GM21786 (cell line): ENCODE measurements at regions not wholly inside any gene's neighbourhood (a gene's known extent, or its start where the extent isn't known, plus 50 kb on each side); places are given as distances from the start of the nearest gene placed in this dataset.

Experiments
- ATAC-seq: cut with Tn5 transposase; IDR thresholded peaks from one replicate; pipeline ENCODE4 v1.9.1; 2021; ENCODE audit not compliant: unreplicated experiment

DNA sequence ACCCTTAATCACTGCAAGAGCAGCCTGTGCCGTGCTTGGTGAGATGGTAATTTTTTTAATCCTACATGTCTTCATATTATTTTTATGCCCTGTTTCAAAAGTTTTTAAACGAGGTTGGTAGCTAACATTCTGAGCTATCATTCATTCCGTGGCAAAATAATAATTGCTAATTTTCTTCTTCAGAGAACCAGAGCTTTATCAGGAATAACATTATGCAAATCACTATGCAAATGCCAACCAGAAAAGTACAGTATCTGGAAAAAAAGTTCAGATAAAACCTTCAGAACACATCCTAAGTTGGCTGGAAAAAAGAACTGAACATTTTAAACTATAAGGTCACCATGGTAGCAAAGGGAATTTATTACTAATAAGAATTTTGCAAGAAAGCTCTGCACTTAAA lies 165.1 kb upstream of the NABP1 start:
- ATAC-seq: no peak

DNA sequence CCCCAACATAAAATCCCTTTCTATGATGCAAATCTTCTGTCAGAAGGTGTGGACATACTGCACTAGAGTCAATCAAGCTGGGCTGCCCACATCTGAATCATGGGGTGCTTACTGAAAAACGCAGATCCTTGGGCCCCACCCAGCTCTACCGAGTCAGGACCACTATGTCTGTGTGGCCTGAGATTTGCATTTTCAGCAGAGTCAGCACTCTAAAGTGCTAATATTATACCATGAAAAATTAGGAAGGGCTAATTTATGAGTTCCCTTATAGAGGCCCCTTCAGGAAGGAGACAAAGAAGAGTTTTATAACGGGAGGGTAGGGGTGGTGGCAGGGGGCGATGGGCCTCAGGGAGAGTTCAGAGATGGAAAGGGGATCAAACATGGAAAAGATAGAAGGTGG lies 163.3 kb upstream of the NABP1 start:
- ATAC-seq: no peak

- no peak for ATAC-seq
Observed at GRCh38 chr2:191515551-191515950, 162.4 kb upstream of the NABP1 start.

- ATAC-seq: no peak
Observed at GRCh38 chr2:191516260-191516659, 161.7 kb upstream of the NABP1 start.

DNA sequence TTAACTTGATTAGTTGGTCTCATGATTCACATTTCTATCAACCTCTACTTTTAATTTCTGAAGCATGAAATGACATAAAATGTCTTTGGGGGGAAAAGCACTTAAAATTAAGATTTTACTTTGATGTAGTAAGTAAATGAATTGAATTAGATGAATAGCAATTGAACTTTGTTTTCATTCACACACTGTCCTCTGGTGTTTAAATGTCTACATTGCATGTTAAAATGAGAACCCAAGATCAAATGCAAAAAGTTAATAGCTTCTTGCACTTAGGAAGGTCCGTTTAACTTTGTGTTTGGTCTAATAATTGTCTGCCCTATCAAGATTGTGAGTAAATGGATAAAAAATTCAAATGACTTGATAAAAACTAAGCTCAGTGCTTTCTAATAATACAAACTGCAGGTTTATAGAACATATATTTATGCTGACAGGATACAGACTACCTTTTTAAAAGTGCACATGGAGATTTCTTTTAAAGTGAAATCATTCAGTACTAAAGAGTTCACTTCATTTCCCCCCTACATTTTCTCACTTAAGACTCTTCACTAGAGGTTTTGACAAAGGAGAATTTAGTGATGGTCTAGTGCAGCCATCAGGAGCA lies 156.2 kb upstream of the NABP1 start:
- ATAC-seq: no peak

DNA sequence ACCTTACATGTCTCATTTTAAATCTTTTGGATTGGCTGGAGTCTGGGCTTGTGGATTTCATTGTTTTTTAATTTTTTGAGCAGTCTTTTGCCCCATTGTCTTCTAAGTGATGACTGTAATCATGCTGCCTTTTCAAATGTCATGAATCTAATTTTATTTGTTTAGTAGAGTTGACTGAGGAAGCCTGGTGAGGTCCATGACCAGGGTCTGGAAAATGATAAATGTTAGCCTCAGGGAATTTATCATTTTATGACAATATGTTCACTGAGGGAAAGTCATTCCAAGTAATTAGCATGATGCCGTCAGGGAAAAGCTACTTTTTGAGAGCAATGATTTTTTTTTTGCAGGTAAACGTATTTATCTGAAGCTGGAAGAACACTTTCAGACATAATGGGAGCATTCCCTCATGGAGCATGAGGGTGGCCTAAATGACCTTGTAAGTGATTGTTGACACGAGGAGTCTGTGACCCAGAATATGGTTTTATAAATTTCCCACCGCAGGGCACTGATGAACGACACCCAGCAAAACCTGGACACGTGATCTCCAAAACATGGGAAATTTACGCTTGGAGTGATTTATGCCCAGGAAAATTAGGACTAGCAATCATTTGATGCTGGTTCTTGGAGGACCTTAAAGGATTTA lies 155.3 kb upstream of the NABP1 start:
- ATAC-seq: no peak

- ATAC-seq: no peak
Observed at GRCh38 chr2:191526091-191526490, 151.8 kb upstream of the NABP1 start.

DNA sequence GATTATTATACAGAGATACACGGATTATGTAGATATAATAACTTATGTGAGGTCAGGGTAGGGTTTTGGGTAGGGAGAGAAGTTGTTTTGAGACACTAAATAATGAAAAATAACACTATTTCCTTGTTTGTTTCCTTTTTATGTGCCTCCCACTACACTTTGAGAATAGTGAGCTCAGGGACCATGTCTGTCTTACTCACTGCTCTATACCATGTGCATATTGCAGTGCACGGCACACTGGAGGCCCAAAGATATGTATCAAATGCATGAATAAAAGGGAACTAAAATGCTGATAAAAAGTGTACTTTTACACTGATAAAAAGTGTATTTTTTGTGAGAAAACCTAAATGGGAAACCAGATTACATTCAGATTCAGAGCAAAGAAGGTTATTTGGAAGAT lies 151.4 kb upstream of the NABP1 start:
- no peak for ATAC-seq

DNA sequence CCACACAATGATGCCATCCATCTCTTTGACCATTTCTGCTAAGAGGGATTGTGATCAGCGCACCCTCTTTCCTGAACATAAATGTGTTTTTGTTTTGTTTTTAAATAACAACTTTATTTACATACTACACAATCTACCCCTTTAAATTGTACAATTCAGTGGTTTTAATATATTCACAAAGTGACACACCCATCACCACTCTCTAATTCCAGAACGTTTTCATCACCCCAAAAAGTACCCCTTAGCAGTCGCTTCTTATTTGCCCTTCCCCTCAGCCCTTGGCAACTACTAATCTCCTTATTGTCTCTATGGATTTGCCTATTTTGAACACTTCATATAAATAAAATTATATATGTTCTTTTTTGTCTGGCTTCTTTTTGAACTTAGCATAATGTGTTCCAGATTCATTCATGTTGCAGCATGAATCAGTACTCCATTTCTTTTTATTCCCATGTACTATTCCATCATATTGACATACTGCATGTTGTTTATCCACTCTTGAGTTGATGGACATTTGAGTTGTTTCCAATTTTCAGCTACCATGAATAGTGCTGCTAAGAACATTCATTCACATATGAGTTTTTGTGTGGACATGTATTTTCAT lies 150.9 kb upstream of the NABP1 start:
- ATAC-seq: no peak

- no peak for ATAC-seq
Observed at GRCh38 chr2:191530618-191531017, 147.3 kb upstream of the NABP1 start.

- ATAC-seq: no peak
Observed at GRCh38 chr2:191533693-191534180, 144.2 kb upstream of the NABP1 start.

DNA sequence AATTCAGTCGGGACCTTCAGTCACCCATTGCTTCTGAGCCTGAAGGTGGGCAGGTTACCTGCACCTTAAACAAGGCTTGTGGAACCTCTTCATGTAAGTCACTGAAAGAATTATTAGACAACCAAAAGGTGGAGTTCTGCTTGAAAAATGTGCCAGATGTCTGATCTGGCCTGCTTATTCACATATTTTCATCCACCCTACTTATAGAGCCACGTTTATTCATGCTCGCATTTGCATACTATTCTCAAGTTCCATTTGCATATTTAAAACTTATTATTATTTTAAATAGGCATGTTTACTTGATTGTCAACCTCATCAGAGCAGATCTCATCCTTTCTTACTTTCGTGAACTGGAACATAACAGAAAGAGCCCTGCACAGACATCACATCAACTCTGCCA lies 140.0 kb upstream of the NABP1 start:
- no peak for ATAC-seq

DNA sequence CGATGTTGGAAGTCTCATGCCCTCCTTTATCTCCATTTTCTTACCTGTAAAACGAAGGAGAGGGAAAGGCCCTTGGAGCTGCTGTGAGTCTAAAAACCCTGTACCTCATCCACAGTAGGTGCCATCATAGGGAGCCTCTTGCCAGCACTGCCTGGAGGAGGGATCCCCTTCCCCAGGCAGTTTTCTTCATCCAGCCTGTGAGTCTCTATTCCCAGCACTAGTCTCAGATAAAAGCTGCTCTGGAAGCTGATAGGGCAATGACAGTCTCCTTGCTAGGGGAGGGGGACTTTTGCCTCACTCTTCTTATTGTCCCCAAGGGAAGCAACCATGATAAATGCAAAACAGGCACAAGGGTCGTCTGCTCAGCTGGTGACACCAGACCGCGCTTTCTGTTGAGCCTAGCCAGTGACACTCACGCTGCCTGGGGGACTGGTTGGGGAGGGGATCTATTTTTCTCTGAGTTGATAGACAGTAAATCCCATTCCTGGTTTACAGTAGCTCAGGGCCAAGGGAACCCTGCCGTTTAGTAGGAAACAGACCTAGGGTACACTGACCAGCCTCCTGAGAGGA lies 139.5 kb upstream of the NABP1 start:
- no peak for ATAC-seq

DNA sequence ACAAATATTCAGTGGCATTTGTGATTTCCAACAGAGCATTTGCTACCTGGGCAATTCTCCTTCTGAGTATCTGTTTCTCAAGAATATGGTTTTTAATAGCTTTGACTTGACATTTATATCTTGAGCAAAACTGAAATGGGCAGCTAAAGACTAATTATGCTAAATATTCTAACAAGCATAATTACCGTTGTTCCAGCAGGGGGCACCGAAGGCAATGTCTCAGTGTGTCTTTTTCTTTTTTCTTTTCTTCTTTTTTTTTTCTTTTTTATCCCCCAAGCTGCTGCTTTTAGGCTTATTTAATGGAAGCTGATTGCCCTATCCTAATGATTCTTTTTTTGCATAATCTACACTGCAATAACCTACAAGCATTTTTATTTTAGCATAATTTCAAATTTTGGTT lies 138.9 kb upstream of the NABP1 start:
- no peak for ATAC-seq

DNA sequence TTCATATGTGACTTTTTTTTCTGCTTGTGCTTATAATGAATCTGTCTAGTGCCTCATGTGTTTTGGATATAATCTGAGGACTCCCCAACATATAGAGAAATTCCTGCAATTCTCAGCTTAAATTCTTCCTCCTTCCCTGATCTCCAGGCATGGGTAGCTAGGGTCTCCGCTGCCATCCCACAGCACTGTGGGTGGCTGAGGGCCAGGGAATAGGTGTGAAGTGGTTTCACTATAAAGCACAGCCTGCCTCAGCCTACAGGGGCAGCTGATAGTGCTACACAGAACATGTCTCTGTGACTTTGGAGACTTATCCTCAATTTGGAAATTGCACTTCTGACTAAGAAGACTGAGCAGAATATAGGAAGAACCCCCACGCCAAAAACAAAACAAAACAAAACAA lies 137.3 kb upstream of the NABP1 start:
- ATAC-seq: no peak

- no peak for ATAC-seq
Observed at GRCh38 chr2:191543708-191544107, 134.2 kb upstream of the NABP1 start.

DNA sequence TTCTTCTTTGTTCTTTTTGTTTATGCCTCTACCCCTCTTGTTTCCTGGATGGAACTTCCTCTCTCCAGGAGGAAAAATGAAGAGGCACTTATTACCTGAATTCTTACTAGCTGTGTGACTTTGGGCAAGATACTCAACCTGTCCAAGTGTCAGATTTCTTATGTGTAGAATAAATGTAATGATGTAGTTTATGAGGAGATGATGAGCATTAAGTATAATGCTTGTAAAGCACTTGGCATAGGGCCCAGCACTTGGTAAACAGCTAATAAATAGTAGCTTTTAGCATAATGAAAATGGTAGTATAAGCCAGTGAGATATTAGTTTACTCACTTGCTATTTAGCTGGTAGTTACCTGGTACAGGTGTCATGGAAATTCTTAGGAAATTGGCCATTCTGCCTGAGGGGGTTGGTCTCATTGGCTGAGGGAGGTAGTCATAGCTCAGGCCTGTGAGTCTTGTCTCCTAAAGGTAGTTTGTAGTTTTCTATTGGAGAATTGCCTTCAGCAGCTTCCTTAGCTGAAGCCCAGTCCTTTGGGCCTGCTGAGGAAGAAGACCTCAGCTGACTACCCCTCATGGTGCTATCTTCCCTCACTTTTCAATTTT lies 133.4 kb upstream of the NABP1 start:
- no peak for ATAC-seq

DNA sequence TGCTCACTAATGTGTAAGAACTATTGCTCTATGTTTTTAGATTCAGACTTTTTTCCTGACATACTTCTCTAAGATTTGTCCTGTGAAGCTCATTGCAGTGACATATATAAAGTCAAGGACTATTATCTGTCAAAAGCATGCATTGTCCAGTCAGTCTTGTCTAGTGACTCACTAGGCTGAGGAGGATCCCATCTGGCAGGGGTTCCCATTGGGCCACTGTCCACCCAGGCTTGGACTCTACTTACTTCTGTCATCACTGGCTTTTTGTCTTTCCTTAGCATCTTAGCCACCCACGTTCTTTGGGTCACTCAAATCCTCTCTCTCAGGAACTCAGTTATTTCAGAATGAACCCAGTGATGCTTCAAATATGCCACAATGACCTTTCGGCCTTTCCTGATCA lies 132.6 kb upstream of the NABP1 start:
- no peak for ATAC-seq

DNA sequence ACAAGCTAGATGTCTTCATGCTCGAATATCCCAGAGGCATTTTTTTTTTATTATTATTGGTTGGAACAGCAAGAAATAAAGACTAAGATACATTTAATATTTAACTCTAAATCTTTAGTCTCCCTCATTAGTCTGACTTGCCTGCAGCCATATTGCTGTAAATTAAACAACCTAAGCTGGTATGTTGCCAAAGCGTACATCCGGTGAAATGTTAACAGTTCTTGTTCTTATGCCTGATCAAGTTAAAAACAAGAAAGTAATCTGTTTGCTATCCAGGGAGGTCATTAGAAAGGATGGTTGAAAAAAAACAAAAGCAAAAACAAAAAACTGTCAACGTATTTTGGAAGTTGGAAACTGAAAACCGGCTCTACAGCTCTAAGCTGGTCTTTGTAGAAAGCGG lies 125.9 kb upstream of the NABP1 start:
- ATAC-seq: no peak

DNA sequence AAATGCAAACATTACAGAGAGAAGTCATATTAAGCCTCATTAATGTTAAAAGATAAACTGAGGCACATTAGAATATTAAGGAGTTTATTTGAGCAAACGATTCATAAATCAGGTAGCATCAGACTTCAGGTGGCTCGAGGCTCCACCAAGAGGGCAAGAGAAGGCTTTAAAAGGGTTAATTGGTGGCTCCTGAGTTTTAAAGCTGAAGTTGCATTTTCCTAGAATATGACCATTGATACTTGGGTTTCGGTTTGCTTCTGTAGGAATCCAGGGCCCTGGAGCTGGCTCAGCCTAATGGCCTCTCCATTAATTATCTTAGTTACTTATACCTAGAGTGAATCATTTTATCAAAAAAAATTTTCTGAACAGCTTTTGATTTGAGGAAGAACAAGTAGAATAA lies 123.7 kb upstream of the NABP1 start:
- no peak for ATAC-seq

DNA sequence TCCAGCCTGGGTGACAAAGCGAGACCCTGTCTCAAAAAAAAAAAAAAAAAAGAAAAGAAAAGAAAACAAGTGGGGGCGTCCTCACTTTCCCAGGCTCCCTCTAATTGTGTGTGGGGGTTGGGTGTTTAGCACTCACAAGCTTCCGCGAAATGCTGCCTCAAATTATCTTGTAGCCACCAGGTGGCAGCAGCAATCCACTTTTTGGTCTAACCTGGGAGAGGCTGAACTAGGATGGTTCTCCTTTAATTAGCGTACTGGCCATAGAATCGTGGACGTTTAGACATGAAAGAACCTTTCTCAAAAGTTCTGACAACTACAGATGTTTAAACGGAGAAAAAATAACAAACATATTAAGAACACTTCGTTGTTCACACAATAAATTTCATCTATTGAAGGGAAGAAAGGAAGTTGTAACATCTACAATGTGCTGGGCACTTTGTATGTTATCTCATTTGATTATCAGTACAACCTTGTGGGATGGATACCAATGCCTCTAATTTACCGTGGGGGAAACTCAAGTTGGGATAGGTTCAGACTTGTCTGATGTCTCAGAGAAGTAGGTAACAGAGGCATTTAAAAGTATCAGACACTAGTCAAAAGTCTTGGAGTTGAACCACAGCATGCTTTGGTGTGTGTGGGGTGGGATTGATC lies 122.7 kb upstream of the NABP1 start:
- peak; percentile 95 for ATAC-seq
